GM12873 (cell line): ENCODE measurements at regions not wholly inside any gene's neighbourhood (a gene's known extent, or its start where the extent isn't known, plus 50 kb on each side); places are given as distances from the start of the nearest gene placed in this dataset.

ENCODE experiments used
- TF ChIP-seq, protein P1 (sequence below): IDR thresholded peaks from 2 replicates; pipeline ENCODE4 v1.5.1; 2012; ENCODE audit warnings: low read depth, mild to moderate bottlenecking, moderate library complexity, low read length, control low read depth; ENCODE audit not compliant: insufficient read depth; ENCODE audit errors: missing control alignments

DNA sequence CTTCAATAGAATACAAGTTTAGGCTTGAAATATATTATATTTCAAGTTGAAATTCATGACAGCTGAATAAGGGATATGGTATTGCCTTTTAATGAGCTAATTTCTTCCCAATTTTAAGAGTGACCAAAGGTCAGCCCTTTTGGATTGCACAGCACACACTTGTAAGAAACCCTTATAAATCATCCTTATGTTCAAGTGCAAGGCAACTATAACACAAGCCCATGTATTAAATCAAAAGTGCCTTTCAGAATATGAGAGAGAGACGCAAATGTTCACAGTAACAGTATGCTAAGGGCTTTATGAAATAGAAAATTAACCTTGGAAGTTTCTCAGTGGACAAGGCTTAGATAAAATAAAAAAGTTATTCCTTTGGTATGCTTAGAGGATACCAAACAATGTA is 121.7 kb upstream of the PTPRK start:
- TF ChIP-seq, protein P1, sequence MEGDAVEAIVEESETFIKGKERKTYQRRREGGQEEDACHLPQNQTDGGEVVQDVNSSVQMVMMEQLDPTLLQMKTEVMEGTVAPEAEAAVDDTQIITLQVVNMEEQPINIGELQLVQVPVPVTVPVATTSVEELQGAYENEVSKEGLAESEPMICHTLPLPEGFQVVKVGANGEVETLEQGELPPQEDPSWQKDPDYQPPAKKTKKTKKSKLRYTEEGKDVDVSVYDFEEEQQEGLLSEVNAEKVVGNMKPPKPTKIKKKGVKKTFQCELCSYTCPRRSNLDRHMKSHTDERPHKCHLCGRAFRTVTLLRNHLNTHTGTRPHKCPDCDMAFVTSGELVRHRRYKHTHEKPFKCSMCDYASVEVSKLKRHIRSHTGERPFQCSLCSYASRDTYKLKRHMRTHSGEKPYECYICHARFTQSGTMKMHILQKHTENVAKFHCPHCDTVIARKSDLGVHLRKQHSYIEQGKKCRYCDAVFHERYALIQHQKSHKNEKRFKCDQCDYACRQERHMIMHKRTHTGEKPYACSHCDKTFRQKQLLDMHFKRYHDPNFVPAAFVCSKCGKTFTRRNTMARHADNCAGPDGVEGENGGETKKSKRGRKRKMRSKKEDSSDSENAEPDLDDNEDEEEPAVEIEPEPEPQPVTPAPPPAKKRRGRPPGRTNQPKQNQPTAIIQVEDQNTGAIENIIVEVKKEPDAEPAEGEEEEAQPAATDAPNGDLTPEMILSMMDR = no peak

DNA sequence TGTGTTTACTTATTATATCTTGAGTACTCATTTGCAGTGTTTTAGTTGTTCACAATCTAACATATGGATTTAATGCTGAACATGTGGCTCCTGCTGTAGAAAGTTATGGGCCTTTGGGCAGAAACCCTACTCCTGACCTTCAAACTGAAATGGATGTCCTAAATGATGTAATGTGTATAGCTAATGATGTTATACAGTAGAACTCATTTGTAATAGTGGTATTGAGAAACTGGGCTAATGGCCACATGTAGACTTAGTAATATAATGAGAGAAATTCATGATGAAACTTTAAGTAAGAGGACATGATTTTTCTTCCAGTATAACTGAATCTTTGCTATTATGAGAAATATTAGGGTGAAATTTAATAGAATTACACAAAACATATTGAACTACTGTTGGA is 121.3 kb upstream of the PTPRK start:
- TF ChIP-seq, protein P1 = no peak

DNA sequence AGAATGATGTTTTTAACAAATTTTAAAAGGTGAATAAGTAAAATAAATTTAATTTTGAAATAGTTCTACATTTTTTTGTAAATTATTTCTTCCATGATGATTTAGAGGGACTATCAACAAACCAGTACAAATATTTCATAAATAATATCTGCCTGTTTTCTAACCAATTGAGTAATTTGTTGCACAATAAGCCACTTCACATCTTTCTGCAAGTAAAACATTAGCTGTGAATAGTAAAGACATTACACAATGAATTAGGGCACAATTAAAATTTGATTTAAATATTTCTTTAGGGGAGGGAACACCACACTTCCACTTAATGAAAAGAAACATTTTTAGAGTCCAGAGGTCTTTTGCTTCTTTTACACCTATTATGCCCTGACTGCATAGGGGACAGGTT is 118.4 kb upstream of the PTPRK start:
- TF ChIP-seq, protein P1 = no peak

DNA sequence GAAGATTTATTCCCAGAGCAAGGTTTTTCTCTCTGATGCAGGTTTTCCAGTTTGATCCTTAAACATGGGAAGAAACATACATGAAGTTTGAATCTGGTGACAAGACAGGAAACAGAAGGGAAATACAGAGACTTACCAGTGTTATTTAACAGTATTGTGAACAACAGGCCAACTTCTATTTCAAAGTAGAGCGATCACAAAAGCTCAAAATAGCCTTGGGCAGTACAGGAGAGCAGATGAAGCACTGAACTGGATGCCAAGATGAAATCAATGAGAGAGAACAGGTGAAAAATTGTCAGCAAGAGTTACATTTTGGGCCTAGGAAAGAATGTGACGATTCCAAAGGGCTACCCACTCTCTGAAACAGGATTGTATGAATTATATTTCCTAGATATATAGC is 114.8 kb upstream of the PTPRK start:
- TF ChIP-seq, protein P1 = no peak

DNA sequence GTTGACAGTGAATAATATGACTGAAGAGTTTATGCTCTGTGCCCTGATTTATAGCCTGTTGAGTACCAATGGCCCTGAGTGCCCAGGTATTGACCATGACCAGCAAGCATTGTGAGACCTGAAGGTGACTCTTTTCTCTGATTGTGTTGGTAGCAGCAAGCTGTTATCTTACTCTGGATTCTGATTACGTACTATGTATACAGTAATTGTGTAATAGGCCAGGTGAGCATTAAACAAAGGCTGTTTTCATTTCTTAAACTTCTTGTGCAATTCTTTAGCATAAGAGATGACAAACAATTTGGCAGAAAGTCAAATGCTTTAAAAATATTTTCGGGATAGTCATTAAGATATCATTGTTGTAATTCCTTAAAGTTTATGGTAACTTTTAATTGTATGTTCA is 111.7 kb upstream of the PTPRK start:
- TF ChIP-seq, protein P1 = no peak

DNA sequence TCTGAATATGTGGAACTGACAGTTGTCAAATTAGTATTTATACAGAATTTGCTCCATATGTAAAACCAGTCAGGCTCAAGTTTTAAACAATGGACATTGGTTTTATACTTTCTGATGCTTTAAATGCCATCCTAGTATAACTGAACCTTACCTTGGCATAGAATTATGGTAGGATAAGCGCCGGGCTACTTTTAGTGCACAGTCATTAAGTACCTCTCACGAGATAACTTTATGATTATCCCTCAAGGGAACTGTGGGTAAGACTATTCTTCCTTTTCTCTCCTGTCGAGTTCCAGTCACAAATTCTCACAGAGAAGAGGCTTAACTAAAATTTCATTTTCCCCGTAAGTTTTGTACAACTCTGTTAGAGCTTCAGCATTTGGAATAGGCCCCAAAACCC is 110.6 kb upstream of the PTPRK start:
- TF ChIP-seq, protein P1 = no peak

DNA sequence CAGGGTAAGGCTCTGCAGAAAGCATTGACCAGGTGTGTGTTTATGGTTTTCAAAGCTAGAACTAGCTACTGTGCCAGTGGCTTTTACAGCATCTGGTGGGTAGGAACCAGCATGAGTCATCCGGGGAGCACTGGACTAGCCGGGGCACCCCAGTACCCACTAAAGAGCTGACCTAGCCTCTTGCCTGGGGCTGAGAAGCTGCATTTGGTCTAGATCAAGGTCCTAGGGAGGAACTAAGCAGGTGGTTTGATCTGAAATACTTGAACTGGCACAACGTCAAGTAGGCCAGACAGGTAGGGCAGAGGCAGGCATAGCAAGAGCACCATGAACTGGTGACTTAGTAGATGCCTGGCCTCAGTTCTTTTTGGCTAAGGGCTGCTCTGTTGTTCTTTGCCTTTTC is 109.8 kb upstream of the PTPRK start:
- TF ChIP-seq, protein P1 = no peak
